Stimulated activated naive B cell treated with anti-CD40 and anti-IgM and Interleukin-4, amounts not matched to agents 10 μg/mL and 1 μg/mL and 100 μg/mL, for 72 hours (primary cell): ENCODE measurements at regions not wholly inside any gene's neighbourhood (a gene's known extent, or its start where the extent isn't known, plus 50 kb on each side); places are given as distances from the start of the nearest gene placed in this dataset.
"Not testable (repeated sequence)": the region's sequence is repeated elsewhere in the genome, so short reads cannot be mapped to it uniquely, and the experiment has no call there.

Source experiments
- ATAC-seq, 2 donors: fragments of 150-1000 bp; cut with Tn5 transposase; replicated peaks; 2 replicates each; pipeline ENCODE4 v1.10.0; 2021; ENCODE audit warnings: moderate library complexity in 1 of 2
- DNase-seq: peaks from one replicate; pipeline ENCODE4 v3.0.0; 2021
- H3K27ac Mint-ChIP-seq: one replicate; pipeline ENCODE4 v1.8.0; 2022; ENCODE audit warnings: mild to moderate bottlenecking, mixed read lengths
- H3K27me3 Mint-ChIP-seq, 2 donors: one replicate each; pipeline ENCODE4 v1.8.0; 2022; ENCODE audit warnings: mixed read lengths in 2 of 2
- H3K36me3 Mint-ChIP-seq, 2 donors: one replicate each; pipeline ENCODE4 v1.8.0; 2022; ENCODE audit warnings: mixed read lengths in 2 of 2, mild to moderate bottlenecking in 1 of 2
- H3K4me1 Mint-ChIP-seq, 2 donors: one replicate each; pipeline ENCODE4 v1.8.0; 2022; ENCODE audit warnings: mixed read lengths in 2 of 2, mild to moderate bottlenecking in 1 of 2
- H3K4me3 Mint-ChIP-seq, 2 donors: one replicate each; pipeline ENCODE4 v1.8.0; 2022; ENCODE audit warnings: mild to moderate bottlenecking in 2 of 2, mixed read lengths in 2 of 2, moderate library complexity in 1 of 2
- H3K9me3 Mint-ChIP-seq, 2 donors: one replicate each; pipeline ENCODE4 v1.8.0; 2022; ENCODE audit warnings: mixed read lengths in 2 of 2, mild to moderate bottlenecking in 1 of 2

- H3K27ac Mint-ChIP-seq: no peak overlapping the region
- H3K36me3 Mint-ChIP-seq: no peaks in the 10 kb centered on the region
- DNase-seq: no peak
- H3K4me1 Mint-ChIP-seq: no peaks in the 10 kb centered on the region
- no peak for ATAC-seq
- H3K27me3 Mint-ChIP-seq: no peaks in the 10 kb centered on the region
- H3K9me3 Mint-ChIP-seq: peaks cover 0 to 2% of the 10 kb centered on the region in 2 donors
- no peak overlapping the region for H3K4me3 Mint-ChIP-seq
These were observed 583.1 kb upstream of the LRRN3 start for GRCh38 chr7:110507832-110508231.

- not testable (repeated sequence) for H3K36me3 Mint-ChIP-seq, H3K4me3 Mint-ChIP-seq, DNase-seq, H3K9me3 Mint-ChIP-seq, H3K4me1 Mint-ChIP-seq, H3K27ac Mint-ChIP-seq, H3K27me3 Mint-ChIP-seq, ATAC-seq
These were observed 575.9 kb upstream of the LRRN3 start for GRCh38 chr7:110514975-110515551.

DNA sequence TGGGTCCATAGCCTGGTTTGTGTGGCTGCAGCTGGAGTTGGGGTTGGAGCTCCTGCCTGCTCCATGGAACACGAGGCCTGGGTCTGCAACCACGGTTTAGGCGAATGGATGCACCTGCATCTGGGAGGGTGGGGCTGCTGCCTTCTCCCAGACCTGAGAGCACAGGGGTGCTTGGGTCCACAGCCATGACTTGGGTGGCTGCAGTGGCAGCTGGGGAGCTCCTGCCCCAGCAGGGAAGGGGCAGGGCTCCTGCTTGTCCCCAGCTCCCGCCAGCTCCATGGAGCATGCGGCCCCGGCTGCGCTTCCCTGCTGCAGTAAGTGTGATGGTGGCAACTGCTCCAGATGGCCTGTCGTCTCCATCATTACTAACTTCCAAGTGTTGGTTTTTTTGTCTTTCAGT, 571.1 kb upstream of the LRRN3 start:
- no peaks in the 10 kb centered on the region for H3K36me3 Mint-ChIP-seq
- H3K27me3 Mint-ChIP-seq: no peaks in the 10 kb centered on the region
- ATAC-seq (no peak), DNase-seq (no peak)
- H3K4me3 Mint-ChIP-seq: no peak overlapping the region
- no peak overlapping the region for H3K27ac Mint-ChIP-seq
- no peaks in the 10 kb centered on the region for H3K4me1 Mint-ChIP-seq
- peaks cover 0 to 6% of the 10 kb centered on the region in 2 donors for H3K9me3 Mint-ChIP-seq

DNA sequence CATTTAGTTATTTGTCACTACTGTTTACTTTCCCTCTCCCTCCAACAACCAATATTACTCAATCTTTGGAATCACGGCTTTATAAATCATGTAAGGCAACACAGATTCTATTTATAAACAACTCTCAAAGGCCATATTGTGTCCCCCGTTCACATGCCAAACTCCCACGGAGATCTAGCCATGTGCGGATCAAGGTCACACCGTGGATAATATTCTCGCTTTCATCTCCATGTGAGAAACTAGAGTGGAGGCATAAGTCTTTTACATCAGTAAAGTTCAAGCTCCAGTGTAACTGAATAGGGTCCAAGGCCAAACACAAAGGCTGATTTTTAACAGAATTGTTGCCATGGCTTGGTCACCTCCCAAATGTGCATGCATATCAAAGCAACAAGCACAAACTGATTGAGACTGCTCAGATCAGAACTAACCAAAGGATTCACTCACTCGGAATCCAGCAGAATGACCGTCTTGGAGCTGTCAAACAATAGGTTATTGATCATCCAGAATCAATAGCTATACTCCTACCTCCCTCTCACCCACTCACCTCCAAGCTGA, 569.5 kb upstream of the LRRN3 start:
- DNase-seq (no peak), ATAC-seq (no peak)
- Mint-ChIP-seq H3K9me3 (peaks cover 0 to 6% of the 10 kb centered on the region in 2 donors), H3K4me1 (no peaks in the 10 kb centered on the region), H3K27ac (no peak overlapping the region), H3K36me3 (no peaks in the 10 kb centered on the region), H3K4me3 (no peak overlapping the region), H3K27me3 (no peaks in the 10 kb centered on the region)

- H3K36me3 Mint-ChIP-seq: no peaks in the 10 kb centered on the region
- H3K9me3 Mint-ChIP-seq: peaks cover 0 to 5% of the 10 kb centered on the region in 2 donors
- H3K27me3 Mint-ChIP-seq: no peaks in the 10 kb centered on the region
- no peak overlapping the region for H3K27ac Mint-ChIP-seq
- DNase-seq (no peak), ATAC-seq (no peak)
- H3K4me1 Mint-ChIP-seq: no peaks in the 10 kb centered on the region
- no peak overlapping the region for H3K4me3 Mint-ChIP-seq
These were observed 568.7 kb upstream of the LRRN3 start for GRCh38 chr7:110522061-110522760.

DNA sequence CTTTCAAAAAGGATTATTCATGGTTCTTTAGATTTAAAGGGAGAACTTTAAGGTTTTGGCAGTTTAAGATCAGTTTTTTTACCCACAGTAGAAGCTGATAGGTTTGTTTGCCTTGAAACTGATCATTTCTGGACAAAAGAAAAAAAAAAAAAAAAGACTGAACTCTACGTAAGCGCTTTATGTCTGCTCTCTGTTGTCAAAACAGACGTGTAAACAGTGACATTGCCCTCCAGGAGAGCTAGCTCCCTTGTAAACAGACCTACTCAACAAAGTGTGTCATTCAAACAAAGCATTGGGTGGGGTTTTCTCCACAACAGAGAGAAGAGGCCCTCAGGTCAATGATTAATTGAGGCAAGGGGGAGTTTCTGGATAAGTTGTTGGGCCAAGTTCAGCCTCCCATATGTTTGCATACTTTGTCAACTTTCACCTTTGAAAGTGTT, 568.1 kb upstream of the LRRN3 start:
- H3K27ac Mint-ChIP-seq: no peak overlapping the region
- H3K9me3 Mint-ChIP-seq: peaks cover 0 to 5% of the 10 kb centered on the region in 2 donors
- no peak overlapping the region for H3K4me3 Mint-ChIP-seq
- no peaks in the 10 kb centered on the region for H3K4me1 Mint-ChIP-seq
- H3K27me3 Mint-ChIP-seq: no peaks in the 10 kb centered on the region
- DNase-seq (no peak), ATAC-seq (no peak)
- H3K36me3 Mint-ChIP-seq: no peaks in the 10 kb centered on the region

DNA sequence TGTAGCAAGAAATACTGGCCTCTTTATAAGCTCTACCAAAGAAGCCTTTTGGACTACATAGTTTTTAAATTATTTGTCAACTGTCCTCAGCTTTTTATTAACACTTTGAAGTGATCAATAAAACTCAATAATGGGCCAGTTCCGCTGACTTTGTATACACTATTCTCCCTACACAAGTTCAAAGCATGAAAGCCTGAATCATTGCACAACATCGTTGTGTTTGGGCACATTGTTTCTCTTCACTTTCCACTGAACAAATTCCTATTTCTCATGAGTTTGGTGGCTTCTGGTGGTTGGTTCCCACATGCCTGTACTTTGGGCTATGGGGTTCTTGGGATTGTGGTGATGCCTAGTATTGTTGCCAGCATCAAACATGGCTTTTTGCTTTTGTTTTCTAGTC, 561.8 kb upstream of the LRRN3 start:
- H3K27me3 Mint-ChIP-seq: no peaks in the 10 kb centered on the region
- no peak for DNase-seq
- ATAC-seq: no peak
- H3K4me1 Mint-ChIP-seq: no peaks in the 10 kb centered on the region
- H3K4me3 Mint-ChIP-seq: no peak overlapping the region
- no peak overlapping the region for H3K27ac Mint-ChIP-seq
- no peaks in the 10 kb centered on the region for H3K36me3 Mint-ChIP-seq
- peaks cover 3 to 4% of the 10 kb centered on the region in 2 donors for H3K9me3 Mint-ChIP-seq

- Mint-ChIP-seq H3K9me3 (peaks cover 3 to 4% of the 10 kb centered on the region in 2 donors), H3K27ac (no peak overlapping the region), H3K4me1 (no peaks in the 10 kb centered on the region), H3K27me3 (no peaks in the 10 kb centered on the region), H3K4me3 (no peak overlapping the region), H3K36me3 (no peaks in the 10 kb centered on the region)
- ATAC-seq: no peak
- DNase-seq: no peak
These were observed 559.7 kb upstream of the LRRN3 start for GRCh38 chr7:110531186-110531585.

DNA sequence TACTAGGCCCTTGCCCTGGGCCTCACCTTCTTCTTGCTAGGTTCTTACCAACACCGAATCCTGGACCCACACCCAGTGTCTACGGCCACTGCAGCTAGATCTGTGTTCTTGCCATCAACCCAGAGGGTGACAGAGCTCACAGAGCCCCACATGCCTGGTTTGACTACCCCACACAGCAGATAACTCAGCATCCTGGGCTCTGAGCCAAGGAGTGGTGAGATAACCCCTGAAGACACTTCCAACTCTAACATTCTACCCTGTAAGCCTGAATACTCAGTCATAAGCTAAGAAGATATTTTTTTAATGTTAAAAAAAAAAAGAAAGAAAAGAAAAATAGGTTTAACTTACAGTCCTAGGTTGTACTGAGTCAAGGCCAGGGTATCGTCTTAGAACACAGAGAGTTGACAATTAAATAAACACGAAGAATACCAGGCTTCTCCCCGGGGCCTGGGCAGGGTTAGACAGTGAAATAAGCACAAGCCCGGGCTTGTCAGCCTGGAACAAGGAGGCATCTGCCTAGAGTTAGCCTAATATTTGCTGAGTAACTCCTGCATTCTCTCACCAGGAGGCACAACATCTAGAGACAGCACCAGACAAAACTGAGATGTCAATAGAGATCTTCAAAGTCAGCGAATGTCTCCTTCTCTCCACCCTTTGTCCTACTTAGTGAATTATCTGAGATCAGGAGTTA, 556.5 kb upstream of the LRRN3 start:
- Mint-ChIP-seq H3K27ac (no peak overlapping the region), H3K4me1 (no peaks in the 10 kb centered on the region), H3K36me3 (no peaks in the 10 kb centered on the region), H3K4me3 (no peak overlapping the region), H3K27me3 (no peaks in the 10 kb centered on the region), H3K9me3 (peaks cover 2 to 6% of the 10 kb centered on the region in 2 donors)
- ATAC-seq: no peak
- no peak for DNase-seq

- H3K9me3 Mint-ChIP-seq: peaks cover 0 to 4% of the 10 kb centered on the region in 2 donors
- DNase-seq (no peak), ATAC-seq (no peak)
- H3K27ac Mint-ChIP-seq: no peak overlapping the region
- H3K4me3 Mint-ChIP-seq: no peak overlapping the region
- no peaks in the 10 kb centered on the region for H3K4me1 Mint-ChIP-seq
- no peaks in the 10 kb centered on the region for H3K36me3 Mint-ChIP-seq
- no peaks in the 10 kb centered on the region for H3K27me3 Mint-ChIP-seq
These were observed 551.7 kb upstream of the LRRN3 start for GRCh38 chr7:110539216-110539615.

GRCh38 chr7:110541962-110542361, 549.0 kb upstream of the LRRN3 start:
- H3K9me3 Mint-ChIP-seq: peaks cover 0 to 4% of the 10 kb centered on the region in 2 donors
- no peaks in the 10 kb centered on the region for H3K27me3 Mint-ChIP-seq

GRCh38 chr7:110544194-110544593, 546.7 kb upstream of the LRRN3 start:
- no peaks in the 10 kb centered on the region for H3K9me3 Mint-ChIP-seq
- H3K4me1 Mint-ChIP-seq: no peaks in the 10 kb centered on the region
- H3K27ac Mint-ChIP-seq: no peak overlapping the region
- no peaks in the 10 kb centered on the region for H3K27me3 Mint-ChIP-seq
- H3K4me3 Mint-ChIP-seq: no peak overlapping the region
- H3K36me3 Mint-ChIP-seq: no peaks in the 10 kb centered on the region
- ATAC-seq: no peak
- DNase-seq: no peak

More at GRCh38 chr7:110541962-110542361, 549.0 kb upstream of the LRRN3 start:
- no peaks in the 10 kb centered on the region for H3K36me3 Mint-ChIP-seq
- ATAC-seq (no peak), DNase-seq (no peak)
- no peaks in the 10 kb centered on the region for H3K4me1 Mint-ChIP-seq
- H3K27ac Mint-ChIP-seq: no peak overlapping the region
- no peak overlapping the region for H3K4me3 Mint-ChIP-seq

DNA sequence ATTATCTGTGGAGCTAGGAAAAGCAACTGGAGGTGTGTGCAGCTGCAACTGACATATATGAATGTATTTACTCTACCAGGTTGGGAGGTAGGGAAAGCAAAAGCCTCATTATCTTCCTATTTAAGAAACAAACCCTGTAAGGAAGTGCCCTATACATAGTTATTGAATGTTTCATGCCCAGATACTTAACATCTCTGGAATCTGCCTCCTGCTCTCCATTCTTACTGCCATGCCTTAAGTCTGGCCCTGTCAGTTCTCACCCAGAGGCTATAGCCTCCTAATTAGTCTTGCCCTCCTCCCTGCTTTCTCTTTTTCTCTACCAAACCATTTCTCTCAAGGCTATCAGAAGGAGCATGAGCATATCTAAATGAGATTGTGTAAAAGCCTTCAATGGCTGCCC, 542.6 kb upstream of the LRRN3 start:
- Mint-ChIP-seq H3K4me3 (no peak overlapping the region), H3K36me3 (no peaks in the 10 kb centered on the region), H3K27me3 (no peaks in the 10 kb centered on the region), H3K4me1 (no peaks in the 10 kb centered on the region), H3K27ac (no peak overlapping the region), H3K9me3 (peaks cover 8 to 12% of the 10 kb centered on the region in 2 donors)
- DNase-seq: no peak
- ATAC-seq: no peak

GRCh38 chr7:110557136-110557535, 533.8 kb upstream of the LRRN3 start:
- no peak overlapping the region for H3K4me3 Mint-ChIP-seq
- DNase-seq (no peak), ATAC-seq (no peak)
- no peaks in the 10 kb centered on the region for H3K4me1 Mint-ChIP-seq
- H3K27ac Mint-ChIP-seq: no peak overlapping the region
- no peaks in the 10 kb centered on the region for H3K27me3 Mint-ChIP-seq
- no peaks in the 10 kb centered on the region for H3K36me3 Mint-ChIP-seq
- peaks cover 0 to 8% of the 10 kb centered on the region in 2 donors for H3K9me3 Mint-ChIP-seq

DNA sequence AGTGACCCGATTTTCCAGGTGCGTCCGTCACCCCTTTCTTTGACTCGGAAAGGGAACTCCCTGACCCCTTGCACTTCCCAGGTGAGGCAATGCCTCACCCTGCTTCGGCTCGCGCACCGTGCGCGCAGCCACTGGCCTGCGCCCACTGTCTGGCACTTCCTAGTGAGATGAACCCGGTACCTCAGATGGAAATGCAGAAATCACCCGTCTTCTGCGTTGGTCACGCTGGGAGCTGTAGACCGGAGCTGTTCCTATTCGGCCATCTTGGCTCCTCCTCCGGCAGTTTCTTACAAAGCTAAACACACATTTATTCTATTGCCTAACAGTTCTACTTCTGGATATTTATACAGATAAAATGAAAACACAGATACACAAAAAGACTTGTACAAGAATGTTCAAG, 527.6 kb upstream of the LRRN3 start:
- not testable (repeated sequence) for H3K36me3 Mint-ChIP-seq, DNase-seq, H3K9me3 Mint-ChIP-seq, H3K27ac Mint-ChIP-seq, H3K27me3 Mint-ChIP-seq, H3K4me1 Mint-ChIP-seq, H3K4me3 Mint-ChIP-seq, ATAC-seq
